HepG2 (cell line): ENCODE measurements at regions not wholly inside any gene's neighbourhood (a gene's known extent, or its start where the extent isn't known, plus 50 kb on each side); places are given as distances from the start of the nearest gene placed in this dataset.

Source experiments
- EZH2 ChIP-seq: conservative IDR thresholded peaks from 2 replicates; pipeline ENCODE4 v1.6.1; 2012; ENCODE audit warnings: mild to moderate bottlenecking, low read depth, low read length, moderate library complexity
- FOXM1 ChIP-seq: sonication (generic); formaldehyde crosslinking; IDR thresholded peaks from 2 replicates; pipeline ENCODE4 v1.5.0; 2020; ENCODE audit warnings: missing genetic modification reagents
- RAD21 ChIP-seq: fragments of 450-650 bp; formaldehyde crosslinking; IDR thresholded peaks from 2 replicates; pipeline ENCODE4 v1.5.0; 2020; ENCODE audit warnings: mild to moderate bottlenecking
- SIN3A ChIP-seq: IDR thresholded peaks from 2 replicates; pipeline ENCODE4 v1.6.1; 2011; ENCODE audit warnings: low read depth, mild to moderate bottlenecking, control low read depth, low read length, borderline replicate concordance
- ZNF143 ChIP-seq: sonication (generic); formaldehyde crosslinking; IDR thresholded peaks from 2 replicates; pipeline ENCODE4 v1.4.0; 2020; ENCODE audit warnings: missing genetic modification reagents
- ZSCAN29 ChIP-seq: sonication (generic); formaldehyde crosslinking; conservative IDR thresholded peaks from 2 replicates; pipeline ENCODE4 v1.4.0; 2020; ENCODE audit warnings: mild to moderate bottlenecking, missing genetic modification reagents
- TF ChIP-seq, protein P1 (sequence below): sonication (generic); formaldehyde crosslinking; IDR thresholded peaks from 2 replicates; pipeline ENCODE4 v1.4.0; 2020; ENCODE audit warnings: missing genetic modification reagents

DNA sequence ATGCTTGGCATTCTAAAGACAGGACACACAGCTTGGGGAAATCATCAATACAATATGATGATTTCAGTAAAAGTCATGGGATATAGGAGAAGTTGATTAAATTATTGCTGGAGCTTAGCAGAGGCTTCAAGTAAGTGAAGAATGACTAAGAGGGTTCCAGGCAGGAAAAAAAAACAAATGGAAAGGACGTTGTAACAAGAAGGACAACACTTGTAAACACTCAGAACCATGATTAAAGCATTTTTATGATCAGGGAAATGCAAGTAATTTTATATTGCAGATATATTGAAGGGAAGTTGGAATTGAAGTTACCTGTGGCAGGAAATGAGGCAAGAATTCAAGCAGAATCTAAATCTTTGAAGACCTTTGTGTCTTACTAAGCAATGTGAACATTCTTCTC is 602.7 kb upstream of the NEGR1 start:
- TF ChIP-seq FOXM1 (no peak), RAD21 (CRISPR knock-in tag) (no peak), ZSCAN29 (CRISPR knock-in tag) (no peak), EZH2 (no peak), ZNF143 (CRISPR knock-in tag) (no peak), SIN3A (no peak)
- TF ChIP-seq, protein P1, sequence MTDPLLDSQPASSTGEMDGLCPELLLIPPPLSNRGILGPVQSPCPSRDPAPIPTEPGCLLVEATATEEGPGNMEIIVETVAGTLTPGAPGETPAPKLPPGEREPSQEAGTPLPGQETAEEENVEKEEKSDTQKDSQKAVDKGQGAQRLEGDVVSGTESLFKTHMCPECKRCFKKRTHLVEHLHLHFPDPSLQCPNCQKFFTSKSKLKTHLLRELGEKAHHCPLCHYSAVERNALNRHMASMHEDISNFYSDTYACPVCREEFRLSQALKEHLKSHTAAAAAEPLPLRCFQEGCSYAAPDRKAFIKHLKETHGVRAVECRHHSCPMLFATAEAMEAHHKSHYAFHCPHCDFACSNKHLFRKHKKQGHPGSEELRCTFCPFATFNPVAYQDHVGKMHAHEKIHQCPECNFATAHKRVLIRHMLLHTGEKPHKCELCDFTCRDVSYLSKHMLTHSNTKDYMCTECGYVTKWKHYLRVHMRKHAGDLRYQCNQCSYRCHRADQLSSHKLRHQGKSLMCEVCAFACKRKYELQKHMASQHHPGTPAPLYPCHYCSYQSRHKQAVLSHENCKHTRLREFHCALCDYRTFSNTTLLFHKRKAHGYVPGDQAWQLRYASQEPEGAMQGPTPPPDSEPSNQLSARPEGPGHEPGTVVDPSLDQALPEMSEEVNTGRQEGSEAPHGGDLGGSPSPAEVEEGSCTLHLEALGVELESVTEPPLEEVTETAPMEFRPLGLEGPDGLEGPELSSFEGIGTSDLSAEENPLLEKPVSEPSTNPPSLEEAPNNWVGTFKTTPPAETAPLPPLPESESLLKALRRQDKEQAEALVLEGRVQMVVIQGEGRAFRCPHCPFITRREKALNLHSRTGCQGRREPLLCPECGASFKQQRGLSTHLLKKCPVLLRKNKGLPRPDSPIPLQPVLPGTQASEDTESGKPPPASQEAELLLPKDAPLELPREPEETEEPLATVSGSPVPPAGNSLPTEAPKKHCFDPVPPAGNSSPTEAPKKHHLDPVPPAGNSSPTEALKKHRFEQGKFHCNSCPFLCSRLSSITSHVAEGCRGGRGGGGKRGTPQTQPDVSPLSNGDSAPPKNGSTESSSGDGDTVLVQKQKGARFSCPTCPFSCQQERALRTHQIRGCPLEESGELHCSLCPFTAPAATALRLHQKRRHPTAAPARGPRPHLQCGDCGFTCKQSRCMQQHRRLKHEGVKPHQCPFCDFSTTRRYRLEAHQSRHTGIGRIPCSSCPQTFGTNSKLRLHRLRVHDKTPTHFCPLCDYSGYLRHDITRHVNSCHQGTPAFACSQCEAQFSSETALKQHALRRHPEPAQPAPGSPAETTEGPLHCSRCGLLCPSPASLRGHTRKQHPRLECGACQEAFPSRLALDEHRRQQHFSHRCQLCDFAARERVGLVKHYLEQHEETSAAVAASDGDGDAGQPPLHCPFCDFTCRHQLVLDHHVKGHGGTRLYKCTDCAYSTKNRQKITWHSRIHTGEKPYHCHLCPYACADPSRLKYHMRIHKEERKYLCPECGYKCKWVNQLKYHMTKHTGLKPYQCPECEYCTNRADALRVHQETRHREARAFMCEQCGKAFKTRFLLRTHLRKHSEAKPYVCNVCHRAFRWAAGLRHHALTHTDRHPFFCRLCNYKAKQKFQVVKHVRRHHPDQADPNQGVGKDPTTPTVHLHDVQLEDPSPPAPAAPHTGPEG (CRISPR knock-in tag): no peak
